Stimulated activated CD4-positive, alpha-beta T cell treated with anti-CD3 and anti-CD28 coated beads, TNF-alpha, amount 100 ng/mL, for 4 hours (primary cell): ENCODE measurements at regions not wholly inside any gene's neighbourhood (a gene's known extent, or its start where the extent isn't known, plus 50 kb on each side); places are given as distances from the start of the nearest gene placed in this dataset.
"Not testable (repeated sequence)": the region's sequence is repeated elsewhere in the genome, so short reads cannot be mapped to it uniquely, and the experiment has no call there.

ENCODE experiments used
- DNase-seq, 3 experiments: peaks; one replicate each; pipeline ENCODE4 v3.0.0-alpha.2; 2020; ENCODE audit warnings: low read depth in 3 of 3

DNA sequence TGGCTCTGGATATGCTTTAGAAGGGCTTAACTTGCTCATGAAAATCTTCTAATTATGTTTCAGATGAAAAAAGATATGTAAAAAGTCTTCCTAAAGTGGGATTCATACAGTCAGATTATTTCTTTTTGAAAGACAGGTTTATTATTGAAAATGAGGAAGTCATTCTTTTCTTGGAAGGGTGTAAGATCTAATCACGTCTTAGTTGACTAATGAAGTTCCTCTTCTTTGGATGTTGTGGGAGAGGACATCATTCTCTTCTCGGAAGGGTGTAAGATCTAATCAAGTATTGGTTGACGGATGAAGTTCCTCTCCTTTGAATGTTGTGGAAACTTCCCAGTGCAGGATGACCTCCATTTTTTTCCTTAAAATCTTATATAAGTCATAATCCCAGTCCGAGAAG is 74.9 kb downstream of the ALG10 start:
- DNase-seq, result no peak

DNA sequence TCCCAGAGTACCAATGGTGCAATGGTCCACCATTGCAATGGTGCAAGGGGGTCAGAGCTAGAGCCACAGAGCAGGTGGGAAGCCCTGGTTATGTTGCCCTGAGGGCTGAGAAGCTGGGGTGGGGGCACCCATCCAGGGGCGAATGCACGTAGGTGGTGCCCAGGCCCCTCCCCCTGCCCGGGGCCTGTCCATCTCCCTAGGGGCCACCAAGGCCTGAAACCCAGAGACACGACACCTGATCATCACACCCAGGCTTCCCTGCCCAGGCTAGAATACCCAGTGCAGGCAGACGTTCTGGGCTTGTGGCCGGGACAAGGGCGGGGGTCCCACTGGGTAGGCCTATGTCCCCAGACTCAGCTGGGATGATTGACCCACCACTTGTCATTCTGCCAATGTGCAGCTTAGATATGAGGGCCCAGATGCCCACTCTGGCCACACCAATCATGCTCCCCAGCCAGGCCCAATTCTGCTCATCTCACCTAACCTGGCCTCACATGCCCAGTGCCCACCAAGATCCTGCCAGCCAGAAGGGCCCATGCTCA is 83.2 kb downstream of the ALG10 start:
- DNase-seq, result no peak

DNA sequence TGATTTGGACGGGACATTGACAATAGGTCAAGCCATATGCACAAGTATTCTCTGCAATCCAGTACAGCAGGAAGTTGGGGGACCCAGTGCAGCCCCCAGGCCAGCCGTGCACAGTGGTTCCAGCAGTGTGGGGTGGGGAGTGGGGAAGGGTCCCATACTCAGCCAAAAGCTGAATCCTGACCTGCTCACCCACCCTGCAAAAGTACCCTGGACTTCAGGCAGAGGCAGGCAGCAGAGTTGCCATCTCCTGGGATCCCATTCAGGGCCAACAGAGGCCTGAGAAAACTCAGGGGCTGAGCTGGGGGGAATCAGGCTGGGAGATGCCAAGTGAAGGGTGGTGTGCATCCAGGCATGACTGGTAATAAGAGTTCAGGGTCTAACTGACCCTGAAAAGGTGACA is 83.9 kb downstream of the ALG10 start:
- no peak for DNase-seq

DNA sequence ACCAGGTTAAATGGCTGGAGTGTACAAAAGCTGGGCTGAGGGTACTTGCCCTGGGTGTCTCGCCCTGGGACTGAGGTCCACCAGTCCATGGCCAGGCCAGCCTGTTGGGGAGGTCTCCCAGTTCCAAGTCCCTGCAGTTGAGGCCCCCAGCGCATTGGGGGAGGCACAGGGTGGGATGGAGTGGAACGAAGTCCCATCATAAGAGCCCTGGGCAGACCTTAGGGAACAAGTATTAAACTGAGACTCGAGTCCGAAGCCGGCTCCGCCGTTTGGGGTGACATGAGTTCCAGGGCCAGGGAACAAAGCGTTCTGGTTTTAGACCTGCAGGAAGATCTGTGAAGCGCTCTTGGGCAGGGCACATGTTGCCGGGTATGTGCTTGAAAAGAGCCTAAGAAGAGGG is 84.7 kb downstream of the ALG10 start:
- no peak for DNase-seq

DNA sequence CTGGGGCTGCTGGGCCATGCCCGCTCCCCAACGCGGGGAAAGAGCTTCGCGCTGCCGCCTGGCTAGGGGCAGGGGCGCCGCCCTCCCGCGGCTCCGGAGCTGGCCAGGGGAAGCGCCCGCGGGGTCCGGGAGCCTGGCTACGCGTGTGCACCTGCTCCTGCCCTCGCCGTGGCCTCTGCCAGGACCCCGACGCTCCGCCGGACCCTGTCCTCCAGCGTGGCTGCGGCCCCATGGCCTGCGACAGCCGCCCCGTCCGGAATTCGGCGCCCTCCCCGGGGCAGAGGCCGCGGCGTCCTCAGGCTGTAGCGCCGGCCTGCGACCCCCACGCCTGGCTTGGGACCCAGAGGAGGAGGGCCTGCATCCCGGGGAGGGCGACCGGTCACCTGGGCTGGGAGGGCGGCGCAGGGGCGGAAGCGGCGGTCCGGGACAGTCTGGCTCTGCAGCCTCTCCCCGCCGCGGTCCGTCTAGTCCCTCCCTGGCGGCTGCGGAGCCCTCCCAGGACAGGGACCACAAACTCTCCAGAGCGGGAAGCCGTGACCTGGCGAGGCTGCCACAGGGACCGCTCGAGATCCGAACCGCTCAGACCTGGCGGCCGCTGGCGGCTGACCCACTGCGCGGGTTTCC is 85.6 kb downstream of the ALG10 start:
- DNase-seq, result no peak

DNA sequence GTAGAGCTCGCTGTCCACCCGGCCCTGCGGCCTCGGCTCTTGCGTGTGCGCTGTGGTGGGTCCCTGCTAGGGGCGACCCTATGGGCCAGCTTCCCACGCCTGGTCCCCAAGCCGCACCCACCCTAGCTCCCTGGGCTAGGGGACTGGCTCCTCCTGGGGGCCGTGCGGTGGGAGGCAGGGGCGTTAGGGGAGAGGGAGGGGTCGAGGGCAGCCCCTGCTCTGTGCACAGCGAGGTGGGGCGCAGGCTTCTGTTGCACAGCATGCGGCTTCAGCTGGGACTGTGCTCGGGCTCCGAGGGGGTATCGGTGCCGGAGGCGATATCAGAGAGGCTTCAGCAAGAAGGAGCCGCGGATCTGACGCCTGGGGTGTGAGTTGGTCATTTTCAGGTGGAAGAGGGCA is 86.1 kb downstream of the ALG10 start:
- DNase-seq, result no peak

DNA sequence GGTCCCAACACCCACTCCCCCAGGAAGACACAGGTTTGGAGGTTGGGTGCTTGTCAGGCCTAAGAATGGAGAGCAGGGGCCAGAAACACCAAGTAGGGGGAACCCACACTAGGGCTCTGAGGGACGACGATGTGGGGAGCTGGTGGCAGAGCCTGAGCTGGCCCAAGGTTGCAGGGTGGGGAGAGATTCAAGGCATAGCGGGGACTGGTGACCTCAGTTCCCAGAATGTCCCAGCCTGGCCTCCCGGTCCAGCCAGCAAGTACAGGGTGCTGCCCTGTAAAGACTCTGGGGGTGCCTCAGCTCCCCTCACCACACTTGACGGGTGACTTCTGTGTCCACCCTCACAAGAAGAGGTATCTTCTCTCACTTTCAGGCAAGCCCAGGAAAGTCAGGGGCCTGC is 86.7 kb downstream of the ALG10 start:
- DNase-seq, result no peak

DNA sequence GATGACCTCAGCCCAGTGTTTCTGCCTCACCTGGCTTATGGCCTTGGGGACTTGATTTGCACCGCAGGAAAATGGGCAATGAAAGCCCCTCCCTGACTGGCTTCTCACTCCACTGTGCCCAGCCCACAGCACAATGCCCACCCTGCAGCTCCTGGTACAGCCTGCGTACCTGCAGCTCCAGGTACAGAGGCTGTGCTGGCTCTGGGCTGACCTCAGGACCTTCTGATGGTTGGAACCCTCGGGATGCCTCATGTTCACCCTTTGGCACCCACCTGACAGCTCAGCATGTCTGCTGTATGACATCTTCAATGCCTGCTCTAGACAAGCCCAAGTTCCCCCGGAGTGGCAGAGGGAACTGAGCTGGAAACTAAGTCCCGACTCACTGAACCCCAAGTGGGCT is 87.1 kb downstream of the ALG10 start:
- DNase-seq, result no peak

DNA sequence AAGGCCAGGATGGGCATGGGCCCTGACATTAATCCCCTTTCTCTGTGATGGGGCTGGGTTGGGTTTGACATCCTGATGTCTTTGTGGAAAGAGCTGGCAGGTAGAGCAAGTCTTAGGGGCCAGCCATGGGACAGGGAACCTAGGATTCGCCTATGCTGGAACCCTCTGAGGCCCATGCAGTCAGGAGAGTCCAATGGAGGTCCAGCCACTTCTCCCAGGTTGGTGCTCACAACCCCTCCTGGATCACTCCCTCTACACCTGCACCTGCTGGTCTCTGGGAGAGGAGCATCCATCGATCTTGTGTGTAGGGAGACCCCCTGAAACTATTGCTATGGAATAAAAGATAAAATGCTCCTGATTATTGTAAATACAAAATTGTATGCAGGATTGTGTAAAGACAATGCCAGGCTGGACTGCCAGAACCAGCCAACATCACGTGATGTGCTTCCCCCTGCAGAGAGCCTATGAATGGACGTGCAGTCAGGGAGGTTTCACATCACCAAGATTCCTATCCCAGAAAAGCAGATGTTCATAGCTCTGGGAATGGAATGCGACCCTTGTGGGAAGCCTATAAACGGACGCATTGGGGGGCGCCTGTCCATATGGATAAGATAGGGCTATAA is 87.7 kb downstream of the ALG10 start:
- DNase-seq, result not testable (repeated sequence)

DNA sequence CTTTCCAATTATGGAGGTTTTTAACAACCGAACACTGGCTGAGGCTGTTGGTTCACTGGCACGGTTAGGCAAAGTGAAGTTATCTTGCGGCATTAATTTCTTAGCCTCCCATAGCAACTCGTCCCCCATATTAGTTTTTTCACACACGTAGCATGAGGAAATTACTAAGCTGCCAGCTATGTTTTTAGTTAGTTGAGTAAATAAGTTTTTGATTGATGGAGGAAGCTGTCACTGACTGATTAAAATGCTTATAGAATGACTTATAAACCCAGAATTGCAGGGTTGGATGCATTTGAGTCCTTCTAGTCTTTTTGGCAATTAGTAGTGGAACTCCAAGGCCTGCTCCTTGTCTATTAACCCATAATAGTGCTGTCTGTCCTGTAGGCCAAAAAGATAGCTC is 97.1 kb downstream of the ALG10 start:
- no peak for DNase-seq

DNA sequence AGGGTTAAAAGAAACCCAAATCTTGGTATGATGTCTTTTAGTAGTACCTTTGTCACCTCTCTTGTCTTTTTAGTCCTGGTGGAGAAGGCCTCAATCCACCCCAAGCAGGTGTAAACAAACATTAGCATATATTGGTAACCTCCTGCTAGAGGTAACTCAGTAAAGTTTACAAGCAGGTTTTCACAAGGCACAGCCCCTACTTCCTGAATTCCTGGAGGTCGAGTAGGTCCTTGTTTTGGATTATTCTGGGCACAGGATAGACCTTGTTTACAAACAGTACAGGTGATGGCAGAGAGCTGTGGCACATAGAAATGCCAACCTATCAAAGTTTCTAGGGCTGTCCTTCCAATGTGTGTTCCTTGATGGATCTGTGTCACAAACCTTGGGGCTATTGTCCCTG is 99.1 kb downstream of the ALG10 start:
- DNase-seq, result no peak

DNA sequence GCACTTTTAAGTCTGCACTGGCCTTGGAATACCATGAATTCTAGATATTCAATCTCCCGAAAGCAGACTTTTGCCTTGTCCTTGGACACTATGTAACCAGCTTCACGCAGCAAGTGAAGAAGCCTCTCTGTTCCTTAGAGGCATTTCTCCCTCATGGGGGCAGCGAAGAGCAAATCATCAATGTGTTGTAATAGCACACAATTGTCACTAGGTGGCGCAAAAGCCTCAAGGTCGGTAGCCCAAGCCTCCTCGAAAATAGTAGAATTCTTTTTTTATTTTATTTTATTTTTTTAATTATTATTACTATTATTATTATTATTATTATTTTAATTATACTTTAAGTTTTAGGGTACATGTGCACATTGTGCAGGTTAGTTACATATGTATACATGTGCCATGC is 100.8 kb downstream of the ALG10 start:
- DNase-seq, result peak in 2 of 3 experiments; percentile 21 to 25

DNA sequence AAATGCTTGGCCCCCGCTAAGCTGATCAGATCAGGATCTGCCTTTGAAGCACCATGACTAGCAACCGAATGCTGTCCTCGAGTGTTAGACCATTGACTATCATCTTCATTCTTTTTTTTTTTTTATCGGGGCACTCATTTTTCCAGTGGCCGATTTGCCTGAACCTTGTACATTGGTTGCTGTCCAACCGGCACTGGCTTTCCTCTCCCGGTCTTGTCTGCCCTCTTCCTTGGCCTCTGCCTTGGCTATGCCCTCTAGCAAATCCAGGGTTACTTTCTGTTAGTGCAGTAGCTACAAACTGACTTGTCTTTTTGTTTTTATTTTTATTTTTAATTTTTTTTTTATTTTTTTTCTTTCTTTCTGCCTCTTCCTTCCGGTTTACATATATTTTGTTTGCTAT is 102.3 kb downstream of the ALG10 start:
- DNase-seq, result no peak

DNA sequence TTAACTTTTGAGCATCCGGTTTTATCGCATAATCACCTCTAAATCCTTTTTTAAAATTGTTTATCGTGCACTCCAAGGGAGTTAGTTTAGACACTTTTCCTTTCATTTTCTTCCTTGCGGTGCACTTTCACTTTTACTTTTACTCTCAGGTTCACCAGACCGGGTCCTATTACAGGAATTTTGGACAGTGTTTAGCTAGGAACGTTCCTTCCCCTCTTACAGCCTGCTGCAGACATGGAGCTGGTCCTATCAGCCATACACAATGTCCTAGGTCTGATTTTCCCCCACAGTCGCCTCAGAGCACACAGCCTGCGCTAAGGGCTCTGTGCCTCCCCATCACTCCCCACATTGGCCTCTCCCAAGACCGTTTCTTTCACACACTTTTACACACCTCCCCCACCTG is 103.9 kb downstream of the ALG10 start:
- DNase-seq, result no peak

DNA sequence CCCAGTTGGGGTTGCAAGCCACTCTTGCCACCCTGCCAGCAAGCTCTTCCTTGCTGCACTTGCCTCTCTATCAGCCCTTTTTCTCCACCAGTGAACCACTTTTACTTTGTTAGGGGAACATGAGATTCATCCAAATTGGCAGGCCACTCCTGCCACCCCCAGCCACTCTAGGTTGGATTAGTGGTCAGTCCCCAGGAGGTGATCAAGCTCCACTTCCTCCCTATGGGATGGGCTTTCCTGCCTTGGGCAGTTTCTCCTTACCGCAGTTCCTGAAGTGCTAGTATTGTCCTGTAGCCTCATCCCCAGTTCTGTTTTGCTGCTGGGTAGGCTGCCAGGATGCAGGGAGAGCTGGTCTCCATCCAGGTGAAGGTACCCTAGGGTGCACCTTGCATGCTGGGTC is 104.5 kb downstream of the ALG10 start:
- no peak for DNase-seq

DNA sequence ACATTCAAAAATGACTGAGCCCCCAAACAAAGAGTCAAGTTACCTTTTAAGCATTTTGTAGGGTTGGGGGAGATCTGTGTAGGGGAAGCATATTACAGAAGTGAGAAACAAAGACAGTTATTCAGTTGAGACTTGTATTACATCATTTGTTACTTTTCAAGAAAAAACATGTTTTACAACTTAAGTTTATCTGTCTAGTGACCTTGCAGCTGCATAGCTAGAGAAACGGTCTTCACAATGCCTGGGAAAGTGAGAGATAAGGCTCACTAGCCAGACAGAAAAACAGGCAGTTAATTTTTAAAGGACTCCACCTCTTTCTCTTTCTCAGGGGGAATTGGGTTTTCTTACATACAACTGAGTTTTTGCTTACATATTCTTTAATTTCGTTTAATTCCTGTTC is 105.1 kb downstream of the ALG10 start:
- DNase-seq, result not testable (repeated sequence)

DNA sequence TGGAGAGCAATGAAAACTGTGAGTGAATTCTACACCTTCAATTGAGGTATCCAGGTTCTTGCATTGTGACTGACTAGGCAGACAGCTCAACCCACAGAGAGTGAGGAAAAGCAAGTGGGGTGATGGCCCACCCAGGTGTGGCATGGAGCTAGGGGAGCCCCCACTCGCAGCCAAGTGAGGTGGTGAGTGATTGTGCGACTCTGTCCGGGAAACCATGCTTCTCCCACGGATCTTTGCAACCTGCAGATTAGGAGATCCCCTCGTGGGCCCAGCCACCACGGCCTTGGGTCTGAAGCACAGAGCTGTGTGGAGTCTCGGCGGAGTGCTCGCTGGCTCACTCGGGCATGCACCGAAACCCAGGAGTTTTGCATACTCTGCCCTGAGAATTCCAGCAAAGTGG is 120.1 kb downstream of the ALG10 start:
- no peak for DNase-seq

DNA sequence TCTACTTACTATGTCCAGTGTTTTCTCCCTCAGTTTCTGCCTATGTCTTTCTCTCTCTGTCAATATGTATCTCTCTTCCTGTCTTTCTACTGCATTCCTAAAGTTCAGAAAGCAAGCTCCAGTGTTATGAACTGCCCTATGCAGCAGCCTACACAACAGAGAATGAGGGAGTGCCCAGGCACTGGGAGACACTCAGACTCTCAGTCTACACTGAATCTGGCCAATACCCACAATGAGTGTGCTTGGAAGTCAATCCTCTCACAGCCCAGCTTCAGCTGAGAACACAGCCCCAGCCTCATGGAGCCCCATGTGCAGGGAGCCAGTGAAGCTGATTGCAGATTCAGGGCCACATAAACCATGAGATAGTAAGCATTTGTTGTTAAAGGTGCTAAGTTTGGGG is 128.7 kb downstream of the ALG10 start:
- no peak for DNase-seq

DNA sequence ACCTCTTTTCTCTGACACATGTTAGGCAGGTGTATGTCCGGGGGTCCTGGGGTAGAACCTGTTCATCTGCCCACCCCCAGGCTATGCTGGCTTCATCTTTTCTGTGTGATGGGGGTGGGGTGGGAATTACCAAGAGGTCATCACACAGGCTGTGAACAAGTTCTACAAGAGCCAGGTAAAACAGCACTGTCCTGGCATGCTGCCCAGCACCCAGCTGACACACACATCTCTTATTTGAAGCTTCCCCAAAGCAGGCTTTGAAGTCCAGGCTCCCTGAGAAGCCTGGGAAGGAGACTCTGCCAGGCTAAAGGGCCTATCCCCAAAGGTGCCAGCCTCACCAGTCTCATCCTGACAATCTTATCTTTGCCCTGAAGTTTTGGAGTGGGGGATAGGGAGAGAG is 141.1 kb downstream of the ALG10 start:
- no peak for DNase-seq

DNA sequence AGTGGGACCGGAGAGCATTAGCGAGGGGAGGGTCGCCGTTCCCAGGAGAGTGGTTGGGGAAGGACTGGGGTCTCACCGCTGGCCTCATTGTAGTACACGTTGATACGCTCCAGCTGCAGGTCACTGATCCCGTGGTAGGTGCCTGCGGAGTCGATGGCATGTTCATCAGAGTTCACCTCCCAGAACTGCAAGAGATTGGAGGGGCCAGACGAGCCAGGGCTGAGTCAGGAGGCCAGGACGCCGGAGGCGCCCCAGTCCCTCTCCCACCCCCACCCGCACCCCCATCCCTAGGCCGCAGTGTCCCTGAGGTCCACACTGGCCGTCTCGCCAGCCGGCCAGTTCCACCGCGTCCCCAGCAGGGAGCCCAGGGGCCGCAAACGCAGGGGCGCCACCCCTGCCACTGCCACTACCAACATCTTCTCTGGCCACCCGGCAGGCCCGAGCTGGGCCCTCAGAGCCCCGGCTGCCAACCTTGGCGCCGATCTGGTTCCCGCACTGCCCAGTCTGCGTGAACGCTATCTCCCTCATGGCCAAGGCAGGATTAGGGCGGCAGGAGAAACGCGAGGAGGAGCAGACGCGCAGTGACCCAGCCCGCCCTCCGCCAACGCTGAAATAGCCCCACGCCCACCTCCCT is 144.2 kb downstream of the ALG10 start:
- no peak for DNase-seq

DNA sequence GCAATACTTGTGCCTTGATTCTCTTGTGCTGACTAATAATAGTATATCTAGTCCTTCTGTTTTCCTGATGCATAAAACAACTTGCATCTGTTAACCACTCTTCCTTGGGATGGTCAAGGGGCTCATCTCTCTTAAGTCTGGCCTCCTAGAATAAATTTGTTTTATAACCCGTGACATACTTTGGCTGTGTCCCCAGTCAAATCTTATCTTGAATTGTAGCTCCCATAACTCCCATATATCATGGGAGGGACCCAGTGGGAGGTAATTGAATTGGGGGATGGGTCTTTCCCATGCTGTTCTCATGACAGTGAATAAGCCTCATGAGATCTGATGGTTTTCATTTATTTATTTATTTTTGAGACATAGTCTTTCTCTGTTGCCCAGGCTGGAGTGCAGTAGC is 146.2 kb downstream of the ALG10 start:
- DNase-seq, result not testable (repeated sequence)

DNA sequence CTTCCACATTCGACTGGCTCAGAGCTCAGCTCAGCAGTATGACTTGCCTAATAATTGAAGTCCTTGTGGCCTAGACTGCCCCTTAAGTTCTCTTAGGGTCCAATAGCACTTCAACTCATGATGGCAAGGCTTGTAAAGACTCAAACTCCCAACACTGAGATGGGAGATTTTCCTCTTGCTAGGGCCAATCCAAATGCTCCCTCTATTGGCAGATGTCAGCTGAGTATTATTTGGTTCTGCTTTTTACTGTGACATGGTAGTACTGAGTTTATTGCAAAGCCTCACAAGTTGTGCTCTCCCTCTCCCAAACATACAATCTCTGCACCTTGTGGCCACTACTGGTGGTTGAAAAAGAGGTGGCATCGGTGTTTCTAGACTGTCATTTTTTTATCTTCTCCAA is 164.2 kb downstream of the ALG10 start:
- no peak for DNase-seq

DNA sequence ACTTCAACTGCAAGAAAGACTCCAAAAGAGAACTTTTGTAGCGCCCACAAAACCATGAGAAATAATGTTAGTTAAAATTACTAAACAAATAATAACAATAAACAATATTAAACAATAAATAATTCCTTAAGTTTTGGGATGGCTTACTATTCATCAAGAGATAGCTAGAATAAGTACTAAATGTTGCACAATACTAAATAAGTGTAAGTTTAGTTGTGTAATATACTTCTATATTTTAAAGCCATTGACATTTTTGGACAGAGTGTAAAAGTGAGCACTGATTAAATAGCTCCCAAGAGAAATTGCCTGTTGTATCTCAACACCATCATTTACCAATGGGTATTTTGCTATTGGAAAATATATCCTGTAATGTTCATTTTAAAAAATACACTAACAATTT is 166.7 kb downstream of the ALG10 start:
- DNase-seq, result no peak
